ENCODE measurements at regions not wholly inside any gene's neighbourhood (a gene's known extent, or its start where the extent isn't known, plus 50 kb on each side); places are given as distances from the start of the nearest gene placed in this dataset.

GRCh38 chr6:140043357-140043756 lies 668.9 kb upstream of the CITED2 start:
- Histone ChIP-seq H3K27ac (peak overlapping the region; percentile 45 to 75 (median 55)), H3K9me3 (no peaks in the 10 kb centered on the region), H3K4me1 (peaks cover 14 to 15% of the 10 kb centered on the region in 2 donors), H3K4me3 (no peak overlapping the region), H3K36me3 (no peaks in the 10 kb centered on the region), H3K27me3 (no peaks in the 10 kb centered on the region)
- in situ Hi-C loops (cut with MboI; ENCODE audit: low sequenced_read_pairs in 4 of 4): no loop called here
- ATAC-seq: peak; percentile 87 to 90
- intact Hi-C loops (cut with DNase I; ENCODE audit: low total_unique reads): loop anchor here (1.0 to 10.0 kb wide), 2 partner anchors 279 to 673 kb away; no protein-coding TSS in a partner anchor
- no peak for TF ChIP-seq CTCF (IDR thresholded peaks at IDR 0.05 in 4 of 5, conservative IDR thresholded peaks at IDR 0.05 in 1 of 5)
- no peak for TF ChIP-seq POLR2A (IDR thresholded peaks at IDR 0.05)
- DNase-seq: no peak

GRCh38 chr6:140041571-140042332 lies 667.3 kb upstream of the CITED2 start:
- ATAC-seq (no peak), DNase-seq (no peak)
- H3K36me3 ChIP-seq: no peaks in the 10 kb centered on the region
- no peak for TF ChIP-seq CTCF (IDR thresholded peaks at IDR 0.05 in 4 of 5, conservative IDR thresholded peaks at IDR 0.05 in 1 of 5)
- TF ChIP-seq POLR2A (IDR thresholded peaks at IDR 0.05): no peak
- in situ Hi-C loops (cut with MboI; ENCODE audit: low sequenced_read_pairs in 4 of 4) (no loop called here), intact Hi-C loops (cut with DNase I; ENCODE audit: low total_unique reads) (loop anchor here (10.0 kb wide), 1 partner anchor 277 kb away; no protein-coding TSS in a partner anchor)
- no peak overlapping the region for H3K4me3 ChIP-seq
- H3K4me1 ChIP-seq: peaks cover 14 to 15% of the 10 kb centered on the region in 2 donors
- no peak overlapping the region for H3K27ac ChIP-seq
- no peaks in the 10 kb centered on the region for H3K27me3 ChIP-seq
- no peaks in the 10 kb centered on the region for H3K9me3 ChIP-seq

GRCh38 chr6:140041056-140041455 lies 666.6 kb upstream of the CITED2 start:
- Histone ChIP-seq H3K27ac (no peak overlapping the region), H3K27me3 (no peaks in the 10 kb centered on the region), H3K9me3 (no peaks in the 10 kb centered on the region), H3K36me3 (no peaks in the 10 kb centered on the region), H3K4me3 (no peak overlapping the region), H3K4me1 (peaks cover 14 to 15% of the 10 kb centered on the region in 2 donors)
- TF ChIP-seq CTCF (IDR thresholded peaks at IDR 0.05 in 4 of 5, conservative IDR thresholded peaks at IDR 0.05 in 1 of 5) (no peak), POLR2A (IDR thresholded peaks at IDR 0.05) (no peak)
- in situ Hi-C loops (cut with MboI; ENCODE audit: low sequenced_read_pairs in 4 of 4): no loop called here
- ATAC-seq (no peak), DNase-seq (no peak)
- intact Hi-C loops (cut with DNase I; ENCODE audit: low total_unique reads): loop anchor here (10.0 kb wide), 1 partner anchor 276 kb away; no protein-coding TSS in a partner anchor

- Histone ChIP-seq H3K27me3 (no peaks in the 10 kb centered on the region), H3K9me3 (no peaks in the 10 kb centered on the region), H3K36me3 (no peaks in the 10 kb centered on the region), H3K4me3 (no peak overlapping the region), H3K27ac (no peak overlapping the region), H3K4me1 (peaks cover 14 to 15% of the 10 kb centered on the region in 2 donors)
- in situ Hi-C loops (cut with MboI; ENCODE audit: low sequenced_read_pairs in 4 of 4): no loop called here
- ATAC-seq (no peak), DNase-seq (no peak)
- TF ChIP-seq POLR2A (IDR thresholded peaks at IDR 0.05): no peak
- no peak for TF ChIP-seq CTCF (IDR thresholded peaks at IDR 0.05 in 4 of 5, conservative IDR thresholded peaks at IDR 0.05 in 1 of 5)
- intact Hi-C loops (cut with DNase I; ENCODE audit: low total_unique reads): loop anchor here (10.0 kb wide), 1 partner anchor 276 kb away; no protein-coding TSS in a partner anchor
These were observed 665.9 kb upstream of the CITED2 start for GRCh38 chr6:140040396-140040795.
